ENCODE measurements at regions not wholly inside any gene's neighbourhood (a gene's known extent, or its start where the extent isn't known, plus 50 kb on each side); places are given as distances from the start of the nearest gene placed in this dataset.

- BruUV-seq (replicated peaks): no TSS peak
- no peak overlapping the region for H3K4me2 ChIP-seq (ENCODE audit: low read length)
- no peaks in the 10 kb centered on the region for H3K36me3 ChIP-seq (ENCODE audit: control insufficient read depth in 1 of 2, insufficient read depth in 2 of 2, low read length in 2 of 2)
- DNase-seq (ENCODE audit: low read depth, low spot score) (no peak), ATAC-seq (no peak)
- no peak for TF ChIP-seq TCF7L2 (IDR thresholded peaks at IDR 0.05; ENCODE audit: borderline replicate concordance, extremely low read depth, insufficient read depth, insufficient read length)
- TF ChIP-seq SIN3A (IDR thresholded peaks at IDR 0.05; ENCODE audit: low read depth): no peak
- TF ChIP-seq EZH2phosphoT487 (IDR thresholded peaks at IDR 0.05; ENCODE audit: borderline replicate concordance): no peak
- no peak for TF ChIP-seq ATF3 (IDR thresholded peaks at IDR 0.05)
- no peak for TF ChIP-seq MAX (IDR thresholded peaks at IDR 0.05)
- no peak for TF ChIP-seq POLR2A (IDR thresholded peaks at IDR 0.05; ENCODE audit: borderline replicate concordance, extremely low read depth, insufficient read depth, insufficient read length)
- no peak for TF ChIP-seq CEBPB (IDR thresholded peaks at IDR 0.05; ENCODE audit: low read depth)
- TF ChIP-seq CTCF (IDR thresholded peaks at IDR 0.05 in 2 of 3, conservative IDR thresholded peaks at IDR 0.05 in 1 of 3; ENCODE audit: borderline replicate concordance in 1 of 3, insufficient read depth in 1 of 3, low read depth in 2 of 3, low read length in 2 of 3): no peak
- no peak for TF ChIP-seq POLR2AphosphoS5 (IDR thresholded peaks at IDR 0.05; ENCODE audit: low read depth, low read length)
- TF ChIP-seq EZH2 (IDR thresholded peaks at IDR 0.05): no peak
- TF ChIP-seq FOSL1 (IDR thresholded peaks at IDR 0.05; ENCODE audit: low read depth): no peak
- TF ChIP-seq ZFX (IDR thresholded peaks at IDR 0.05): no peak
- no peak for TF ChIP-seq SP1 (IDR thresholded peaks at IDR 0.05; ENCODE audit: low read depth)
- no peak for TF ChIP-seq JUND (IDR thresholded peaks at IDR 0.05)
- no peak for TF ChIP-seq SRF (IDR thresholded peaks at IDR 0.05; ENCODE audit: low read depth)
- no peak for TF ChIP-seq EGR1 (IDR thresholded peaks at IDR 0.05; ENCODE audit: low read depth)
- no peak for TF ChIP-seq REST (IDR thresholded peaks at IDR 0.05; ENCODE audit: low read depth)
- H3K9ac ChIP-seq (ENCODE audit: low read length): no peak overlapping the region
- no peaks in the 10 kb centered on the region; a peak in 1 of 4 replicates for H3K9me3 ChIP-seq (ENCODE audit: control insufficient read depth in 1 of 2, insufficient read depth in 1 of 2, low read depth in 1 of 2, low read length in 2 of 2)
- no peak overlapping the region for H2AFZ ChIP-seq (ENCODE audit: low read depth, low read length, poor library complexity, severe bottlenecking)
- H3K27me3 ChIP-seq (ENCODE audit: insufficient read depth, low read length): no peaks in the 10 kb centered on the region; the same call in 1 of the 2 replicates
- CTCF ChIA-PET: no interaction called here
- H3K4me3 ChIP-seq (replicated peaks in 1 of 2; ENCODE audit: low read depth in 1 of 2, low read length in 2 of 2): no peak overlapping the region
- POLR2A ChIA-PET: no interaction called here
- H3K79me2 ChIP-seq (ENCODE audit: insufficient read depth, low read length): no peaks in the 10 kb centered on the region
- no peak overlapping the region for H3K27ac ChIP-seq (ENCODE audit: low read depth, low read length)
- H3K9me2 ChIP-seq (ENCODE audit: insufficient read depth): no peaks in the 10 kb centered on the region
- intact Hi-C loops (cut with micrococcal nuclease): no loop called here
- RAD21 ChIA-PET (ENCODE audit: low non-redundant PET in 1 of 2, low total read pairs in 2 of 2, uncharacterized antibody in 2 of 2, unreplicated experiment in 2 of 2): no interaction called here
- no peaks in the 10 kb centered on the region for H3K4me1 ChIP-seq (ENCODE audit: control insufficient read depth in 1 of 2, insufficient read depth in 2 of 2, low read length in 2 of 2)
- H4K20me1 ChIP-seq (ENCODE audit: insufficient read depth): no peaks in the 10 kb centered on the region
These were observed 976.9 kb downstream of the BRD1 start for GRCh38 chr22:48850658-48851287.
